Tibial nerve (tissue), 4 donors: ENCODE measurements at regions not wholly inside any gene's neighbourhood (a gene's known extent, or its start where the extent isn't known, plus 50 kb on each side); places are given as distances from the start of the nearest gene placed in this dataset.

Experiments
- DNase-seq, 2 donors: peaks; one replicate each; pipeline ENCODE4 v3.0.0-alpha.2; 2019; ENCODE audit warnings: low spot score in 2 of 2
- H3K27ac ChIP-seq, 4 donors: fragments of 200-600 bp; sonication (generic) in 3 of 4; one replicate each; pipeline ENCODE4 v1.5.1; 2017 to 2019; ENCODE audit warnings: mild to moderate bottlenecking in 1 of 4
- H3K27me3 ChIP-seq, 2 donors: fragments of 200-600 bp; sonication (generic) in 1 of 2; one replicate each; pipeline versions ENCODE4 v1.5.1 to v1.6.0; 2017 to 2019
- H3K36me3 ChIP-seq, 3 donors: fragments of 200-600 bp; sonication (generic); one replicate each; pipeline ENCODE4 v1.5.1; 2018 to 2019
- H3K4me1 ChIP-seq, 4 donors: fragments of 200-600 bp; sonication (generic) in 3 of 4; one replicate each; pipeline ENCODE4 v1.5.1; 2017 to 2019
- H3K4me3 ChIP-seq, 4 donors: fragments of 200-600 bp; sonication (generic) in 3 of 4; one replicate each; pipeline ENCODE4 v1.5.1; 2017 to 2019; ENCODE audit warnings: mild to moderate bottlenecking in 1 of 4, moderate library complexity in 1 of 4
- H3K9me3 ChIP-seq, 4 donors: fragments of 200-600 bp; sonication (generic) in 3 of 4; one replicate each; pipeline ENCODE4 v1.5.1; 2017 to 2019
- CTCF ChIP-seq, 5 experiments: fragments of 200-600 bp in 3 of 5; fragments of 450-650 bp in 2 of 5; sonication (generic) in 3 of 5; IDR thresholded peaks; one replicate each; pipeline ENCODE4 v1.5.1; 2016 to 2019; ENCODE audit warnings: antibody characterized with exemption in 5 of 5, mild to moderate bottlenecking in 3 of 5, moderate library complexity in 2 of 5
- EP300 ChIP-seq, 2 donors: sonication (generic); formaldehyde crosslinking; IDR thresholded peaks; one replicate each; pipeline ENCODE4 v1.6.1; 2017; ENCODE audit warnings: antibody characterized with exemption in 2 of 2, mild to moderate bottlenecking in 1 of 2
- POLR2A ChIP-seq, 2 donors: fragments of 450-650 bp; IDR thresholded peaks; one replicate each; pipeline ENCODE4 v1.6.1; 2017; ENCODE audit warnings: antibody characterized with exemption in 2 of 2, mild to moderate bottlenecking in 2 of 2, moderate library complexity in 2 of 2
- WGBS, 2 donors: methylation state at CpG; one replicate each; pipeline ENCODE4 v1.1.5; 2018; 5-methylcytosine and 5-hydroxymethylcytosine counted together

GRCh38 chr18:30491815-30492551 is 550.6 kb downstream of the DSC3 start:
- 91 to 95% methylated on average over 3 of the region's 3 CpGs for WGBS, 2 donors
- TF ChIP-seq CTCF (IDR thresholded peaks at IDR 0.05) (no peak), EP300 (IDR thresholded peaks at IDR 0.05) (no peak), POLR2A (IDR thresholded peaks at IDR 0.05) (no peak)
- no peak overlapping the region for H3K27ac ChIP-seq

GRCh38 chr18:30489890-30490643 is 552.5 kb downstream of the DSC3 start:
- no peaks in the 10 kb centered on the region for H3K9me3 ChIP-seq
- TF ChIP-seq EP300 (IDR thresholded peaks at IDR 0.05) (no peak), POLR2A (IDR thresholded peaks at IDR 0.05) (no peak), CTCF (IDR thresholded peaks at IDR 0.05) (no peak)
- 78 to 85% methylated on average over 2 of the region's 2 CpGs for WGBS, 2 donors
- H3K4me3 ChIP-seq, result no peak overlapping the region
- no peak for DNase-seq
- no peak overlapping the region for H3K27ac ChIP-seq
- no peaks in the 10 kb centered on the region for H3K36me3 ChIP-seq
- no peaks in the 10 kb centered on the region for H3K27me3 ChIP-seq
- H3K4me1 ChIP-seq, result no peaks in the 10 kb centered on the region

More at GRCh38 chr18:30491815-30492551, 550.6 kb downstream of the DSC3 start:
- Histone ChIP-seq H3K36me3 (no peaks in the 10 kb centered on the region), H3K27me3 (no peaks in the 10 kb centered on the region), H3K4me3 (no peak overlapping the region), H3K4me1 (no peaks in the 10 kb centered on the region), H3K9me3 (no peaks in the 10 kb centered on the region)
- no peak for DNase-seq

- WGBS, 2 donors, result 79 to 84% methylated on average over 2 of the region's 2 CpGs
- H3K4me1 ChIP-seq, result no peaks in the 10 kb centered on the region
- no peaks in the 10 kb centered on the region for H3K9me3 ChIP-seq
- no peak for DNase-seq
- TF ChIP-seq POLR2A (IDR thresholded peaks at IDR 0.05) (no peak), EP300 (IDR thresholded peaks at IDR 0.05) (no peak), CTCF (IDR thresholded peaks at IDR 0.05) (no peak)
- no peak overlapping the region for H3K27ac ChIP-seq
- H3K27me3 ChIP-seq, result no peaks in the 10 kb centered on the region
- H3K4me3 ChIP-seq, result no peak overlapping the region
- H3K36me3 ChIP-seq, result no peaks in the 10 kb centered on the region
These were observed 554.6 kb downstream of the DSC3 start for GRCh38 chr18:30487962-30488361.

GRCh38 chr18:30486856-30487255 is 555.7 kb downstream of the DSC3 start:
- Histone ChIP-seq H3K36me3 (no peaks in the 10 kb centered on the region), H3K27me3 (no peaks in the 10 kb centered on the region), H3K4me1 (no peaks in the 10 kb centered on the region), H3K4me3 (no peak overlapping the region), H3K9me3 (no peaks in the 10 kb centered on the region), H3K27ac (no peak overlapping the region)
- TF ChIP-seq EP300 (IDR thresholded peaks at IDR 0.05), result no peak
- TF ChIP-seq CTCF (IDR thresholded peaks at IDR 0.05), result no peak
- TF ChIP-seq POLR2A (IDR thresholded peaks at IDR 0.05), result no peak
- WGBS, 2 donors, result 19 to 21% methylated on average over 1 of the region's 1 CpG
- no peak for DNase-seq

- no peak overlapping the region for H3K4me3 ChIP-seq
- H3K36me3 ChIP-seq, result no peaks in the 10 kb centered on the region
- H3K4me1 ChIP-seq, result no peaks in the 10 kb centered on the region
- WGBS, 2 donors, result 86 to 89% methylated on average over 2 of the region's 2 CpGs
- DNase-seq, result no peak
- H3K27ac ChIP-seq, result no peak overlapping the region
- H3K27me3 ChIP-seq, result no peaks in the 10 kb centered on the region
- H3K9me3 ChIP-seq, result peaks cover 0 to 3% (median 0%) of the 10 kb centered on the region in 4 donors
- TF ChIP-seq CTCF (IDR thresholded peaks at IDR 0.05) (no peak), POLR2A (IDR thresholded peaks at IDR 0.05) (no peak), EP300 (IDR thresholded peaks at IDR 0.05) (no peak)
These were observed 557.5 kb downstream of the DSC3 start for GRCh38 chr18:30485078-30485477.
